ENCODE measurements at regions not wholly inside any gene's neighbourhood (a gene's known extent, or its start where the extent isn't known, plus 50 kb on each side); places are given as distances from the start of the nearest gene placed in this dataset.

DNA sequence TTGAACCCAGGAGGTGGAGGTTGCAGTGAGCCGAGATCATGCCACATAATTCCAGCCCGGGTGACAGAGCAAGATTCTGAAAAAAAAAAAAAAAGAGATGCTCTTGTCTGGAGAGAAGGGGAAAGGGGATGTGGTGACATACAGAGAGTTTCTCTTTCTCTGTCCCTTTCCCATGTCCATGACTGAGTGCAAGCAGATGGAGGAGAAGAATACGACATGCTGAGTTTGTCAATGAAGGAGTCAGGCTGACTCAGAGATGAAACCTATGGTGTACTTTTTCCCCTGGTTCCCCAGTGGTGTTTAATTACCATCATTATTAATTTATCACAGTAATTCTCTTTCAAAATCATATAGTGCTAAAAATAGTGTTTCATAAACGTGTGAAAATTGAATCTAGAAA lies 448.8 kb downstream of the FOXO1 start:
- H3K9ac ChIP-seq (ENCODE audit: insufficient read length, low read depth) = no peak overlapping the region
- no peak for TF ChIP-seq SUZ12 (IDR thresholded peaks at IDR 0.05; ENCODE audit: extremely low read depth, insufficient read depth, insufficient read length)
- TF ChIP-seq YY1 (IDR thresholded peaks at IDR 0.05; ENCODE audit: insufficient read depth, insufficient read length) = no peak
- no peak for TF ChIP-seq ZNF274 (IDR thresholded peaks at IDR 0.05; ENCODE audit: low read depth, low read length)
- H3K4me3 ChIP-seq (ENCODE audit: insufficient read length, low read depth) = no peak overlapping the region
- no peak for DNase-seq (ENCODE audit: low read depth, low spot score)
- no peaks in the 10 kb centered on the region for H3K27me3 ChIP-seq (ENCODE audit: insufficient read depth, insufficient read length)
- H3K36me3 ChIP-seq (ENCODE audit: insufficient read depth, insufficient read length, low read length) = no peaks in the 10 kb centered on the region
- H3K4me1 ChIP-seq (ENCODE audit: insufficient read depth, insufficient read length) = no peaks in the 10 kb centered on the region
- peaks cover 8% of the 10 kb centered on the region; the same call in 1 of the 2 replicates for H3K9me3 ChIP-seq (ENCODE audit: insufficient read depth, low read length)

DNA sequence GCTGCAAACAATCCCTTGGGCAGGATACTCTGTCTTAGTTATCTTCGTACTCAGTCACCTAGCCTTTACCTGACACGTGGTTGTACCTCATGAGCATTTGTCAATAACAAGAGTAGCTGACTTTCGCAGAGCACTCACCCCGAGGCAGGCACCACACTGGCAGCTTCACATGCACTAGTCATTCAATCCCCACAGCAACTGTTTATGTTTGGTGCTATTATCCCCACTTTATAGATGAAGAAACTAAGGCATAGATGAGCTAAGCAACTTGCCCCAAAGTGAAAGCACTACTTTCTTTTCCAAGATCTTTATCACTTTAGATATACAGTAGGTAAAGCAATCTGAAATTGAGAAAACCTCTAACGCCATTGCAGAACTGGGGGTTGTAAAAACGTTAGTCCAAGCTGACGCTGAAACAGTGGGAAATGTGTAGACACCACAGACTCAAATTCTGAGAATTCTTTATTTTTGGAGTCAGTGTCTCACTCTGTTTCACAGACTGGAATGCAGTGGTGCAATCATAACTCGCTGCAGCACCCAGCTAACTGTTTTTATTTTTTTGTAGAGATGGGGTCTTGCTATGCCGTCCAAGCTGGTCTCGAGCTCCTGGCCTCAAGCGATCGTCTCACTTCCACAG lies 446.0 kb downstream of the FOXO1 start:
- no peaks in the 10 kb centered on the region for H3K4me1 ChIP-seq (ENCODE audit: insufficient read depth, insufficient read length)
- H3K36me3 ChIP-seq (ENCODE audit: insufficient read depth, insufficient read length, low read length) = no peaks in the 10 kb centered on the region
- TF ChIP-seq YY1 (IDR thresholded peaks at IDR 0.05; ENCODE audit: insufficient read depth, insufficient read length) = no peak
- no peak for TF ChIP-seq ZNF274 (IDR thresholded peaks at IDR 0.05; ENCODE audit: low read depth, low read length)
- TF ChIP-seq SUZ12 (IDR thresholded peaks at IDR 0.05; ENCODE audit: extremely low read depth, insufficient read depth, insufficient read length) = no peak
- H3K4me3 ChIP-seq (ENCODE audit: insufficient read length, low read depth) = no peak overlapping the region
- no peaks in the 10 kb centered on the region for H3K27me3 ChIP-seq (ENCODE audit: insufficient read depth, insufficient read length)
- peaks cover 8% of the 10 kb centered on the region; the same call in 1 of the 2 replicates for H3K9me3 ChIP-seq (ENCODE audit: insufficient read depth, low read length)
- no peak for DNase-seq (ENCODE audit: low read depth, low spot score)
- no peak overlapping the region for H3K9ac ChIP-seq (ENCODE audit: insufficient read length, low read depth)

DNA sequence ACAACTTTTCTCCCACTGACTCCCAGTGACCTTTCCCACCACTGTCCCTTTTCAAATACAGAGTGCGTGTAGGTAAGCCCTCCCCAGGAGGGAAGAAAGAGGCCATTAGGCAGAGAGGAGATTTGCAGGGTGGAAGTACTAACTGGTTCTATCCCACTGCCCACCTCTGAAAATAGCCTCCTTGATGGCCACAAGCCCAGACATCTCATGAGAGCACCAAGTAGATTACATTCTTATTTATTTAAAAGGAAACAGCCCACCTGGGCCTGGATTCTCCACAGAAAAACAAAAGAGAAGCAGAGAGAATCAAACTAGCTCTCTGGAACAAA lies 445.3 kb downstream of the FOXO1 start:
- Histone ChIP-seq H3K36me3 (ENCODE audit: insufficient read depth, insufficient read length, low read length) (no peaks in the 10 kb centered on the region), H3K4me3 (ENCODE audit: insufficient read length, low read depth) (no peak overlapping the region), H3K4me1 (ENCODE audit: insufficient read depth, insufficient read length) (no peaks in the 10 kb centered on the region), H3K27me3 (ENCODE audit: insufficient read depth, insufficient read length) (no peaks in the 10 kb centered on the region), H3K9ac (ENCODE audit: insufficient read length, low read depth) (no peak overlapping the region), H3K9me3 (ENCODE audit: insufficient read depth, low read length) (peaks cover 8% of the 10 kb centered on the region; the same call in 1 of the 2 replicates)
- no peak for DNase-seq (ENCODE audit: low read depth, low spot score)
- TF ChIP-seq YY1 (IDR thresholded peaks at IDR 0.05; ENCODE audit: insufficient read depth, insufficient read length) (no peak), SUZ12 (IDR thresholded peaks at IDR 0.05; ENCODE audit: extremely low read depth, insufficient read depth, insufficient read length) (no peak), ZNF274 (IDR thresholded peaks at IDR 0.05; ENCODE audit: low read depth, low read length) (no peak)

DNA sequence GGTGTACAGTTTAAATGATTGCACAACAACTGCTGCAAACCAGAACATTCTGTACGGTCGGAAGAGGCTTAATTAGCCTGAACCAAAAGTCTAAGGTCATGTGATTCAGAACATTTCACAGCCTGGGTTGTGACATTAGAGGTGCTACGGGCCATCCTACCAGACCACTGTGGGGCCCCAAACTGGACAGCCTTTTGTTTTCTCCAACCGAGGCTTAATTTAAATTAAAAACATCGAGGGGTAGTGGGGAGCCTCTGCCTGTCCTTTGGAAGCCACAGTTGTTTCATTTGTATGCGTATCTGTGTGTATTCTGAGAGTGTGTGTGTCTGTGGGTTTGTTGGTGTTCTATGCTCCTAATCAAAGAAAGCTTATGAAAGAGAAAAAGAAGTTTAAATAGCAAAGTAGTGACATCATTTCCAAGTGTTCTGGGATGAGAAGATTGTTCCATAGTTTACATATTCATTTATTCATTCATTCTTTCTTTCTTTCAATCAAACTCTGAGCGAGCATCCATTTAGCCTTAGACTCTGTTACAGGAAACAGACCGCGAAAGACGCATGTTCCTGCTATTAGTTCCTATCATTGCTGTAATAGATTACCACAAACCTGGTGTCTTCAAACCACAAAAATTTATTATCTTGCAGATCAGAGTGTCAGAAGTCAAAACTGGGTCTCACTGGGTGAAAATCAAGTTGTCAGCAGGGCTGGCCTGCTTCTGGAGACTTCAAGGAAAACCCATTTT lies 444.8 kb downstream of the FOXO1 start:
- H3K9ac ChIP-seq (ENCODE audit: insufficient read length, low read depth) = no peak overlapping the region
- no peaks in the 10 kb centered on the region for H3K36me3 ChIP-seq (ENCODE audit: insufficient read depth, insufficient read length, low read length)
- peaks cover 8% of the 10 kb centered on the region; the same call in 1 of the 2 replicates for H3K9me3 ChIP-seq (ENCODE audit: insufficient read depth, low read length)
- H3K27me3 ChIP-seq (ENCODE audit: insufficient read depth, insufficient read length) = no peaks in the 10 kb centered on the region
- DNase-seq (ENCODE audit: low read depth, low spot score) = no peak
- TF ChIP-seq ZNF274 (IDR thresholded peaks at IDR 0.05; ENCODE audit: low read depth, low read length) (no peak), YY1 (IDR thresholded peaks at IDR 0.05; ENCODE audit: insufficient read depth, insufficient read length) (no peak), SUZ12 (IDR thresholded peaks at IDR 0.05; ENCODE audit: extremely low read depth, insufficient read depth, insufficient read length) (no peak)
- H3K4me3 ChIP-seq (ENCODE audit: insufficient read length, low read depth) = no peak overlapping the region
- H3K4me1 ChIP-seq (ENCODE audit: insufficient read depth, insufficient read length) = no peaks in the 10 kb centered on the region

DNA sequence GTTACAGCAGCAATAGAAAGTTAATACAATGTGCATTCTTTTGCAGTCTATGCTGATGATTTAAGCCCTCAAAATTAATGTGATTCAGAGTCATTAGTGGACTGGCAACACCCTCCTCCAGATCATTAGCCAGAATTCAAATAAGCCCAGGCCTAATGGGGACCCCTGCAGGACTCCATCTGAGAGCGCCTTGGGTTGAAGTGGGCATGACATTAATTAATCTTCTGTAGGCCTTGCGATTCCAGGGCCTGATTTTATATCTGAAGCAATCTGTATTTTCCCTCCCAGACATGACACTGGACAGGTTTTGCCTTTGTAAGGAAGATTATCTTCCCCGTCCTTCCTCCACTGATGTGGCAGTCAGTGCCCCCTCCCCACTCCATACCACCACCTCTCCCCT lies 442.9 kb downstream of the FOXO1 start:
- H3K9ac ChIP-seq (ENCODE audit: insufficient read length, low read depth) = no peak overlapping the region
- no peaks in the 10 kb centered on the region for H3K4me1 ChIP-seq (ENCODE audit: insufficient read depth, insufficient read length)
- H3K27me3 ChIP-seq (ENCODE audit: insufficient read depth, insufficient read length) = no peaks in the 10 kb centered on the region
- H3K36me3 ChIP-seq (ENCODE audit: insufficient read depth, insufficient read length, low read length) = no peaks in the 10 kb centered on the region
- DNase-seq (ENCODE audit: low read depth, low spot score) = no peak
- H3K9me3 ChIP-seq (ENCODE audit: insufficient read depth, low read length) = no peaks in the 10 kb centered on the region
- TF ChIP-seq SUZ12 (IDR thresholded peaks at IDR 0.05; ENCODE audit: extremely low read depth, insufficient read depth, insufficient read length) = no peak
- no peak for TF ChIP-seq ZNF274 (IDR thresholded peaks at IDR 0.05; ENCODE audit: low read depth, low read length)
- TF ChIP-seq YY1 (IDR thresholded peaks at IDR 0.05; ENCODE audit: insufficient read depth, insufficient read length) = no peak
- no peak overlapping the region for H3K4me3 ChIP-seq (ENCODE audit: insufficient read length, low read depth)

DNA sequence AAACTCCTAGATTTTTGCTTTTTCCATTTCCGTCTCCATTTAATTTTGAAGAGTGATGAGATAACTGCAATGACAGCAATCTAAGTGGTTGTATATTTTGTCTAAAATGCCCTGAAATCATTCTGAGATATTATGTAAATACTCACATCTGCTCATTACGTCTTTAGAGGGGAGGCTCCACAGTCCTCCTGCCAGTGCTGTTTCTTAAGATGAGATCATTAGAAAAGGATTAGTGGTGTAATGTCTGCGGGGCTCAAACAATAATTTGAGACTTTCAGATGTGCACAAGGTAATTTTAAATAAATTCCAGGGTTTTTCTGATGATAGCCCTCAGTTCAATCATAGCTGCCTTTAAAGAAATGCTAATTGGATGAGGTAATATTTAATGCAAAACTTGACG lies 437.9 kb downstream of the FOXO1 start:
- H3K9me3 ChIP-seq (ENCODE audit: insufficient read depth, low read length) = no peaks in the 10 kb centered on the region
- H3K27me3 ChIP-seq (ENCODE audit: insufficient read depth, insufficient read length) = no peaks in the 10 kb centered on the region
- H3K9ac ChIP-seq (ENCODE audit: insufficient read length, low read depth) = no peak overlapping the region
- no peak for DNase-seq (ENCODE audit: low read depth, low spot score)
- TF ChIP-seq ZNF274 (IDR thresholded peaks at IDR 0.05; ENCODE audit: low read depth, low read length) = no peak
- TF ChIP-seq YY1 (IDR thresholded peaks at IDR 0.05; ENCODE audit: insufficient read depth, insufficient read length) = no peak
- no peak for TF ChIP-seq SUZ12 (IDR thresholded peaks at IDR 0.05; ENCODE audit: extremely low read depth, insufficient read depth, insufficient read length)
- H3K36me3 ChIP-seq (ENCODE audit: insufficient read depth, insufficient read length, low read length) = no peaks in the 10 kb centered on the region
- H3K4me3 ChIP-seq (ENCODE audit: insufficient read length, low read depth) = no peak overlapping the region
- no peaks in the 10 kb centered on the region for H3K4me1 ChIP-seq (ENCODE audit: insufficient read depth, insufficient read length)

DNA sequence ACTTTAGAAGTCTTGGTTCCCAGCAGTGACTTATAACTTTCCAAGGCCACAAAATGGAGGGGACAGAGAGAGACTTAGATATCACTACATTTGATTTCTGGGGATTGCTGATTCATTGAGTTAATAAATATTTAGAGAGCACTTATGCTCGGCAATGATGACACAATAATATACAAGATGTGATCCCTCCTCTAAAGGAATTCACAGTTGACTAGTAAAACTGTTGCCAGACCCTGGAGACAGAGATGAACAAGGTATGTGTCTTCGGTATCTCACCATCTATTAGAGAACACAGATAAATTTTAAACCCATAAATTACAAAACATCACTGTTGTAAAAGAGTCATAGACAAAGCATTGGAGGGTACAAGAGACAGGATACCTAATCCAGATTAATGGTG lies 437.5 kb downstream of the FOXO1 start:
- Histone ChIP-seq H3K9ac (ENCODE audit: insufficient read length, low read depth) (no peak overlapping the region), H3K9me3 (ENCODE audit: insufficient read depth, low read length) (no peaks in the 10 kb centered on the region)
- DNase-seq (ENCODE audit: low read depth, low spot score) = no peak

More for the DNA sequence above, 437.5 kb downstream of the FOXO1 start:
- no peaks in the 10 kb centered on the region for H3K4me1 ChIP-seq (ENCODE audit: insufficient read depth, insufficient read length)
- no peak for TF ChIP-seq ZNF274 (IDR thresholded peaks at IDR 0.05; ENCODE audit: low read depth, low read length)
- no peak for TF ChIP-seq SUZ12 (IDR thresholded peaks at IDR 0.05; ENCODE audit: extremely low read depth, insufficient read depth, insufficient read length)
- TF ChIP-seq YY1 (IDR thresholded peaks at IDR 0.05; ENCODE audit: insufficient read depth, insufficient read length) = no peak
- no peak overlapping the region for H3K4me3 ChIP-seq (ENCODE audit: insufficient read length, low read depth)
- no peaks in the 10 kb centered on the region for H3K36me3 ChIP-seq (ENCODE audit: insufficient read depth, insufficient read length, low read length)
- no peaks in the 10 kb centered on the region for H3K27me3 ChIP-seq (ENCODE audit: insufficient read depth, insufficient read length)
